HG03103 (cell line): ENCODE measurements at regions not wholly inside any gene's neighbourhood (a gene's known extent, or its start where the extent isn't known, plus 50 kb on each side); places are given as distances from the start of the nearest gene placed in this dataset.

Experiments used
- ATAC-seq: cut with Tn5 transposase; IDR thresholded peaks from one replicate; pipeline ENCODE4 v1.9.1; 2021; ENCODE audit warnings: low read depth; ENCODE audit not compliant: unreplicated experiment

GRCh38 chr12:14249368-14249767, 116.1 kb upstream of the ATF7IP start:
- ATAC-seq, result no peak

GRCh38 chr12:14252697-14253096, 112.8 kb upstream of the ATF7IP start:
- ATAC-seq, result no peak

GRCh38 chr12:14253496-14253895, 112.0 kb upstream of the ATF7IP start:
- ATAC-seq, result no peak

GRCh38 chr12:14254781-14255180, 110.7 kb upstream of the ATF7IP start:
- ATAC-seq, result no peak

- ATAC-seq, result no peak
These were observed 109.4 kb upstream of the ATF7IP start for GRCh38 chr12:14256121-14256520.

- no peak for ATAC-seq
These were observed 108.8 kb upstream of the ATF7IP start for GRCh38 chr12:14256555-14257169.

- ATAC-seq, result no peak
These were observed 108.2 kb upstream of the ATF7IP start for GRCh38 chr12:14257303-14257733.

GRCh38 chr12:14257734-14258574, 107.5 kb upstream of the ATF7IP start:
- ATAC-seq, result no peak

- ATAC-seq, result no peak
These were observed 106.9 kb upstream of the ATF7IP start for GRCh38 chr12:14258575-14258940.

GRCh38 chr12:14259481-14260010, 105.9 kb upstream of the ATF7IP start:
- ATAC-seq, result no peak

GRCh38 chr12:14260011-14260993, 105.2 kb upstream of the ATF7IP start:
- ATAC-seq, result no peak

GRCh38 chr12:14261096-14261495, 104.4 kb upstream of the ATF7IP start:
- ATAC-seq, result no peak

- ATAC-seq, result no peak
These were observed 103.6 kb upstream of the ATF7IP start for GRCh38 chr12:14261861-14262260.

- no peak for ATAC-seq
These were observed 102.5 kb upstream of the ATF7IP start for GRCh38 chr12:14262771-14263511.

- ATAC-seq, result no peak
These were observed 101.7 kb upstream of the ATF7IP start for GRCh38 chr12:14263742-14264141.

GRCh38 chr12:14264316-14264715, 101.2 kb upstream of the ATF7IP start:
- ATAC-seq, result no peak

GRCh38 chr12:14264778-14265177, 100.7 kb upstream of the ATF7IP start:
- ATAC-seq, result no peak

- ATAC-seq, result no peak
These were observed 97.4 kb upstream of the ATF7IP start for GRCh38 chr12:14268120-14268515.

GRCh38 chr12:14270392-14270791, 95.1 kb upstream of the ATF7IP start:
- ATAC-seq, result no peak
